ENCODE measurements at regions not wholly inside any gene's neighbourhood (a gene's known extent, or its start where the extent isn't known, plus 50 kb on each side); places are given as distances from the start of the nearest gene placed in this dataset.
"Not testable (repeated sequence)": the region's sequence is repeated elsewhere in the genome, so short reads cannot be mapped to it uniquely, and the experiment has no call there.

- DNase-seq = no peak
These were observed 301.4 kb upstream of the TGFBR2 start for GRCh38 chr3:30305021-30305420.

- DNase-seq = no peak
These were observed 299.5 kb upstream of the TGFBR2 start for GRCh38 chr3:30306896-30307295.

GRCh38 chr3:30307372-30307950 is 298.9 kb upstream of the TGFBR2 start:
- DNase-seq = no peak

GRCh38 chr3:30308131-30308530 is 298.3 kb upstream of the TGFBR2 start:
- DNase-seq = no peak

- no peak for DNase-seq
These were observed 296.1 kb upstream of the TGFBR2 start for GRCh38 chr3:30309961-30310954.

- DNase-seq = no peak
These were observed 294.6 kb upstream of the TGFBR2 start for GRCh38 chr3:30311781-30312180.

- DNase-seq = no peak
These were observed 292.6 kb upstream of the TGFBR2 start for GRCh38 chr3:30313840-30314239.

- DNase-seq = no peak
These were observed 291.6 kb upstream of the TGFBR2 start for GRCh38 chr3:30314757-30315325.

- no peak for DNase-seq
These were observed 291.0 kb upstream of the TGFBR2 start for GRCh38 chr3:30315447-30315846.

- no peak for DNase-seq
These were observed 288.8 kb upstream of the TGFBR2 start for GRCh38 chr3:30317561-30317960.

- no peak for DNase-seq
These were observed 288.3 kb upstream of the TGFBR2 start for GRCh38 chr3:30318110-30318509.

GRCh38 chr3:30319713-30320112 is 286.7 kb upstream of the TGFBR2 start:
- DNase-seq = no peak

- no peak for DNase-seq
These were observed 286.0 kb upstream of the TGFBR2 start for GRCh38 chr3:30320392-30320791.

GRCh38 chr3:30321065-30321464 is 285.3 kb upstream of the TGFBR2 start:
- DNase-seq = no peak

GRCh38 chr3:30323649-30324048 is 282.8 kb upstream of the TGFBR2 start:
- not testable (repeated sequence) for DNase-seq

- no peak for DNase-seq
These were observed 281.8 kb upstream of the TGFBR2 start for GRCh38 chr3:30324587-30324986.

- not testable (repeated sequence) for DNase-seq
These were observed 278.4 kb upstream of the TGFBR2 start for GRCh38 chr3:30327976-30328375.

- not testable (repeated sequence) for DNase-seq
These were observed 277.5 kb upstream of the TGFBR2 start for GRCh38 chr3:30328935-30329334.

GRCh38 chr3:30331519-30331918 is 274.9 kb upstream of the TGFBR2 start:
- no peak for DNase-seq

GRCh38 chr3:30332196-30333021 is 274.0 kb upstream of the TGFBR2 start:
- DNase-seq = no peak

- no peak for DNase-seq
These were observed 273.3 kb upstream of the TGFBR2 start for GRCh38 chr3:30333143-30333542.

- no peak for DNase-seq
These were observed 272.5 kb upstream of the TGFBR2 start for GRCh38 chr3:30333903-30334302.

GRCh38 chr3:30340500-30340899 is 265.9 kb upstream of the TGFBR2 start:
- no peak for DNase-seq
